Naive B cell (primary cell): ENCODE measurements at regions not wholly inside any gene's neighbourhood (a gene's known extent, or its start where the extent isn't known, plus 50 kb on each side); places are given as distances from the start of the nearest gene placed in this dataset.

Experiments used
- ATAC-seq, 2 donors: fragments of 150-1000 bp; cut with Tn5 transposase; 2 replicates each; pipeline ENCODE4 v1.10.0; 2021; ENCODE audit warnings: low read depth in 2 of 2, mild to moderate bottlenecking in 2 of 2, moderate library complexity in 2 of 2
- DNase-seq: peaks from one replicate; pipeline ENCODE4 v3.0.0; 2022
- H3K27ac Mint-ChIP-seq, 6 donors: one replicate each; pipeline ENCODE4 v1.8.0; 2020 to 2022; ENCODE audit warnings: mild to moderate bottlenecking in 6 of 6, mixed read lengths in 6 of 6, moderate library complexity in 5 of 6, inconsistent platforms in 2 of 6
- H3K27me3 Mint-ChIP-seq, 3 donors: one replicate each; pipeline ENCODE4 v1.8.0; 2021 to 2022; ENCODE audit warnings: mixed read lengths in 3 of 3, mild to moderate bottlenecking in 1 of 3
- H3K36me3 Mint-ChIP-seq, 2 donors: one replicate each; pipeline ENCODE4 v1.8.0; 2020 to 2022; ENCODE audit warnings: mixed read lengths in 2 of 2, inconsistent platforms in 1 of 2, mild to moderate bottlenecking in 1 of 2
- H3K4me1 Mint-ChIP-seq, 3 donors: one replicate each; pipeline ENCODE4 v1.8.0; 2020 to 2022; ENCODE audit warnings: mixed read lengths in 3 of 3, inconsistent platforms in 1 of 3, mild to moderate bottlenecking in 1 of 3, moderate library complexity in 1 of 3
- H3K4me3 Mint-ChIP-seq, 8 donors: one replicate each; pipeline ENCODE4 v1.8.0; 2020 to 2022; ENCODE audit warnings: mild to moderate bottlenecking in 8 of 8, mixed read lengths in 8 of 8, moderate library complexity in 8 of 8, inconsistent platforms in 2 of 8
- H3K9me3 Mint-ChIP-seq, 7 donors: one replicate each; pipeline ENCODE4 v1.8.0; 2020 to 2022; ENCODE audit warnings: mixed read lengths in 7 of 7, mild to moderate bottlenecking in 5 of 7, inconsistent platforms in 2 of 7, moderate library complexity in 1 of 7

GRCh38 chr2:18645315-18645714, 55.9 kb upstream of the NT5C1B start:
- Mint-ChIP-seq H3K9me3 (peaks cover 3 to 10% (median 5%) of the 10 kb centered on the region in 7 donors), H3K27me3 (no peaks in the 10 kb centered on the region), H3K27ac (peak overlapping the region in 1 of 6 donors; percentile 1), H3K36me3 (peaks cover 8 to 13% of the 10 kb centered on the region in 2 donors), H3K4me1 (no peaks in the 10 kb centered on the region), H3K4me3 (no peak overlapping the region)
- no peak for ATAC-seq
- DNase-seq, result no peak

- Mint-ChIP-seq H3K36me3 (peaks cover 8 to 17% of the 10 kb centered on the region in 2 donors), H3K4me1 (no peaks in the 10 kb centered on the region), H3K9me3 (peaks cover 3 to 11% (median 5%) of the 10 kb centered on the region in 7 donors), H3K27me3 (no peaks in the 10 kb centered on the region), H3K27ac (no peak overlapping the region), H3K4me3 (no peak overlapping the region)
- ATAC-seq (no peak), DNase-seq (no peak)
Measured at GRCh38 chr2:18644115-18644462, 54.7 kb upstream of the NT5C1B start.

GRCh38 chr2:18643326-18644114, 54.2 kb upstream of the NT5C1B start:
- Mint-ChIP-seq H3K9me3 (peaks cover 3 to 13% (median 7%) of the 10 kb centered on the region in 7 donors), H3K27ac (no peak overlapping the region), H3K27me3 (no peaks in the 10 kb centered on the region), H3K4me1 (no peaks in the 10 kb centered on the region), H3K4me3 (no peak overlapping the region), H3K36me3 (peaks cover 12 to 18% of the 10 kb centered on the region in 2 donors)
- no peak for DNase-seq
- no peak for ATAC-seq

GRCh38 chr2:18641823-18642222, 52.5 kb upstream of the NT5C1B start:
- ATAC-seq, result no peak
- no peak overlapping the region for H3K4me3 Mint-ChIP-seq
- no peak for DNase-seq
- H3K4me1 Mint-ChIP-seq, result no peaks in the 10 kb centered on the region
- H3K9me3 Mint-ChIP-seq, result peaks cover 10 to 27% (median 24%) of the 10 kb centered on the region in 7 donors
- H3K27me3 Mint-ChIP-seq, result no peaks in the 10 kb centered on the region
- no peak overlapping the region for H3K27ac Mint-ChIP-seq
- H3K36me3 Mint-ChIP-seq, result peaks cover 27 to 28% of the 10 kb centered on the region in 2 donors

- DNase-seq (no peak), ATAC-seq (no peak)
- peaks cover 29 to 31% of the 10 kb centered on the region in 2 donors for H3K36me3 Mint-ChIP-seq
- H3K4me1 Mint-ChIP-seq, result no peaks in the 10 kb centered on the region
- H3K27ac Mint-ChIP-seq, result no peak overlapping the region
- H3K9me3 Mint-ChIP-seq, result peaks cover 12 to 40% (median 36%) of the 10 kb centered on the region in 7 donors
- H3K4me3 Mint-ChIP-seq, result peak overlapping the region in 1 of 8 donors; percentile 8
- H3K27me3 Mint-ChIP-seq, result no peaks in the 10 kb centered on the region
Measured at GRCh38 chr2:18639756-18640453, 50.5 kb upstream of the NT5C1B start.
